SJSA1 (cell line): ENCODE measurements at regions not wholly inside any gene's neighbourhood (a gene's known extent, or its start where the extent isn't known, plus 50 kb on each side); places are given as distances from the start of the nearest gene placed in this dataset.
"Not testable (repeated sequence)": the region's sequence is repeated elsewhere in the genome, so short reads cannot be mapped to it uniquely, and the experiment has no call there.

Source experiments
- DNase-seq, 2 experiments: peaks; one replicate each; pipeline ENCODE4 v3.0.0-alpha.2; 2015 to 2020; ENCODE audit warnings: low spot score in 2 of 2, low read depth in 1 of 2
- H3K27ac ChIP-seq: fragments of 250-450 bp; sonication (Bioruptor Pico); 2 replicates; pipeline ENCODE4 v1.5.1; 2020; ENCODE audit warnings: mild to moderate bottlenecking, moderate library complexity
- H3K27me3 ChIP-seq: fragments of 250-450 bp; sonication (Bioruptor Pico); replicated peaks from 2 replicates; pipeline ENCODE4 v1.5.1; 2020; ENCODE audit warnings: mild to moderate bottlenecking, moderate library complexity
- H3K36me3 ChIP-seq: fragments of 250-450 bp; sonication (Bioruptor Pico); 2 replicates; pipeline ENCODE4 v1.5.1; 2020; ENCODE audit warnings: mild to moderate bottlenecking
- H3K4me1 ChIP-seq: fragments of 250-450 bp; sonication (Bioruptor Pico); replicated peaks from 2 replicates; pipeline ENCODE4 v1.6.1; 2021; ENCODE audit warnings: mild to moderate bottlenecking
- H3K4me3 ChIP-seq: fragments of 250-450 bp; sonication (Bioruptor Pico); 2 replicates; pipeline ENCODE4 v1.5.1; 2020; ENCODE audit warnings: mild to moderate bottlenecking
- H3K9me3 ChIP-seq: fragments of 250-450 bp; sonication (Bioruptor Pico); replicated peaks from 2 replicates; pipeline ENCODE4 v1.5.1; 2020; ENCODE audit warnings: mild to moderate bottlenecking

- H3K27ac ChIP-seq, result no peak overlapping the region
- H3K9me3 ChIP-seq, result no peaks in the 10 kb centered on the region
- no peak for DNase-seq
- H3K36me3 ChIP-seq, result no peaks in the 10 kb centered on the region
- H3K4me3 ChIP-seq, result no peak overlapping the region
- no peaks in the 10 kb centered on the region for H3K4me1 ChIP-seq
- H3K27me3 ChIP-seq, result no peaks in the 10 kb centered on the region
Observed at GRCh38 chr6:134628154-134628553, 310.2 kb upstream of the SGK1 start.

GRCh38 chr6:134627707-134628106 is 309.8 kb upstream of the SGK1 start:
- Histone ChIP-seq H3K4me1 (no peaks in the 10 kb centered on the region), H3K36me3 (no peaks in the 10 kb centered on the region), H3K27ac (no peak overlapping the region), H3K4me3 (no peak overlapping the region), H3K27me3 (no peaks in the 10 kb centered on the region), H3K9me3 (no peaks in the 10 kb centered on the region)
- no peak for DNase-seq

DNA sequence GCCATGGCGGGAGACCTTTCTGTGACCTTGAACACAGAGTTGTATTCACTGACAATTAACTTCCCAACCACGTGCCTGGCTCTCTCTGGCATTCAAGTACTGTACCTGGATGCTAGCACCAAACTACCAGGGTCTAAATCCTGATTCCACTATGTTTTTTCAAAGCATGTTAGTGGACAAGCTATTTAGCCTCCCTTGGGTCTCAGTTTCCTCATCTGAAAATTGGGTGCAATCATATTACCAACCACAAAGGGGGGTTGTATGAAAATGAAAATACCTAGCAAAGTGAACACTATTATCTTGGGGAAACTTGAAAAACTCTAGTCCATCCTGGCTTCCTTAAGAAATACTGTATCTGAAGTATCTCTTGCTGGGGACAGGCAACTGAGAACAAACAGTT is 308.7 kb upstream of the SGK1 start:
- Histone ChIP-seq H3K9me3 (no peaks in the 10 kb centered on the region), H3K27me3 (no peaks in the 10 kb centered on the region), H3K36me3 (no peaks in the 10 kb centered on the region), H3K4me1 (no peaks in the 10 kb centered on the region), H3K4me3 (no peak overlapping the region), H3K27ac (no peak overlapping the region)
- DNase-seq, result no peak

DNA sequence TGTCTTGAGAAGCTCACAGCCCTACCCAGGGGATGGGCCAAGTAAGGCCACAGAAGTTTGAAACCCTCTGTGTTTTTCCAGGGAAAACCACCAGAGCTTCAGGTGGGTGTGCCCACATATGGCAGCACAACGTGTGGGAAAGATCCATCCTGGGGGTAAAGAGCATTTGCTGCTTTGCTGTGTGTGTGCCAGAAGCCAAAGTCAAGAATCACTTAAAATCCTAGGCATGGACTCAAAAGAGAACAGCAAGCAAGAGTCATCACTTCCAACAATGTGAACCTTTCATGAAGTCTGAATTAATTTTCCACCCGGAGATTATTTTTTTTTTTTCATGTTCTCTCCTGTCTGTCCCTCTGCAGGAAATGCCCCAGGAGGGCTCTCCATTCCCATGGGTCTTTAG is 308.2 kb upstream of the SGK1 start:
- H3K4me3 ChIP-seq, result no peak overlapping the region
- no peak overlapping the region for H3K27ac ChIP-seq
- H3K36me3 ChIP-seq, result no peaks in the 10 kb centered on the region
- no peak for DNase-seq
- H3K27me3 ChIP-seq, result no peaks in the 10 kb centered on the region
- no peaks in the 10 kb centered on the region for H3K9me3 ChIP-seq
- H3K4me1 ChIP-seq, result no peaks in the 10 kb centered on the region

- H3K36me3 ChIP-seq, result no peaks in the 10 kb centered on the region
- no peak overlapping the region for H3K4me3 ChIP-seq
- H3K9me3 ChIP-seq, result no peaks in the 10 kb centered on the region
- H3K27me3 ChIP-seq, result no peaks in the 10 kb centered on the region
- DNase-seq, result no peak
- H3K27ac ChIP-seq, result no peak overlapping the region
- H3K4me1 ChIP-seq, result peaks cover 2% of the 10 kb centered on the region
Observed at GRCh38 chr6:134624781-134625180, 306.9 kb upstream of the SGK1 start.

GRCh38 chr6:134623401-134623800 is 305.5 kb upstream of the SGK1 start:
- H3K27me3 ChIP-seq, result no peaks in the 10 kb centered on the region
- DNase-seq, result no peak
- H3K27ac ChIP-seq, result no peak overlapping the region
- H3K4me1 ChIP-seq, result peaks cover 7% of the 10 kb centered on the region
- no peaks in the 10 kb centered on the region for H3K36me3 ChIP-seq
- H3K4me3 ChIP-seq, result no peak overlapping the region
- H3K9me3 ChIP-seq, result no peaks in the 10 kb centered on the region

DNA sequence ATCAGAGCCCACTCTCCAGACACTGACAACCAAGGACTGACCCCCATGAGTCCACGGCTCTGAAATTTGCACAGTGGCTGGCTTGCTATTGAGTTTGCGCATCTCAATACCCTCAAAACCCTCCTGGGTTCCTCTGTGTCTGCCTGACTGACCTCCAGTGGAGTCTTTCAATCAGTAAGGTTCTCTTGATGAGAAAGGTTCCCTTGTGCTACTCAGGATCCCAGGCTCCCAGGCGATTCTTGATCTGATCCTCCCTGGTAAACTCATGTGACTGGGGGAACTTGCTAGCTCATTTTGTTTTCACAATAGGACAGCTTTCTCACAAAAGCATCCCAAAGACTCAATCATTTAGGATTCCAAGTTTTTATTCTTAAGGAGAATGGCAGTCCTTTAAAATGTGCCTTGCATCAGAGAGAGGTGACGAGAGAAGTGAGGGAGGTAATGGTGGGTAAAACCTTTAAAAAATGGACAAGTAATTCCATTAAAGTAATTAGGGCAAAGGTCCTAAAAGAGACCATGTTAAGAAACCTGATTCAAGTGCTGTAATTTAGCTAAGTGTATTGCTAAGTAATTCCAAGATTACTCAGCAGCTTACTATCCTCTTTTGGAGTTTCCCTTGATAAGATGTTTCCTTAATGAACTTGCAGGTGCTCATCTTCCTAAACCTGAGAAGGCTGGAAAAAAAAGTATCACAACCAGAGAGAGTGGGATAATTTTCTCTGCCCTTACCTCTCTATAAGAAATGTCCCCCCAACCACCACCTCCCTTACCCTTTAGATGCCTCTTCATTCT is 304.7 kb upstream of the SGK1 start:
- H3K27me3 ChIP-seq, result no peaks in the 10 kb centered on the region
- H3K4me1 ChIP-seq, result peaks cover 7% of the 10 kb centered on the region
- no peak for DNase-seq
- H3K27ac ChIP-seq, result no peak overlapping the region
- H3K4me3 ChIP-seq, result no peak overlapping the region
- H3K36me3 ChIP-seq, result no peaks in the 10 kb centered on the region
- no peaks in the 10 kb centered on the region for H3K9me3 ChIP-seq

DNA sequence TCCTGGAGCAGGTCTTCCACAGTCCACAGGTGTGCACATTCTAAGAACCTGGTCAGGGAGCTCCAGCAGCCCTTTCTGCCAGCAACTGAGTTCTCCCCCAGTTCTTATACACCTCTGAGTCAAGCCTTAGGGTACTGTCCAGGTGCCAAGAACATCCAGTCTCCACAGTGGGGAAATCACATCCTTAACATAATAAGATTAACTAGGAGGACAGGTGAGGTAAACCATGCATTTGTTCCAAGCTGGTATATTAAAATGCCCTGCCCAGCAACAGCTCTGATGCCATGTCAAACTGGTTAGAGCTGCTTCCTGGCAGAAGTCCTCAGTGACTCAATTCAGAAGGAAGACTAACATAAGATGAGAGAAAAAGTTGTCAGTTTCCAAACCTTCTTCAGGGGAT is 303.9 kb upstream of the SGK1 start:
- H3K27me3 ChIP-seq, result no peaks in the 10 kb centered on the region
- H3K4me3 ChIP-seq, result no peak overlapping the region
- no peaks in the 10 kb centered on the region for H3K9me3 ChIP-seq
- H3K36me3 ChIP-seq, result no peaks in the 10 kb centered on the region
- H3K4me1 ChIP-seq, result peaks cover 7% of the 10 kb centered on the region
- no peak for DNase-seq
- no peak overlapping the region for H3K27ac ChIP-seq

- H3K4me1 ChIP-seq, result peaks cover 7% of the 10 kb centered on the region
- peak in 1 of 2 experiments; percentile 27 for DNase-seq
- H3K27me3 ChIP-seq, result no peaks in the 10 kb centered on the region
- no peak overlapping the region for H3K4me3 ChIP-seq
- no peak overlapping the region for H3K27ac ChIP-seq
- no peaks in the 10 kb centered on the region for H3K36me3 ChIP-seq
- H3K9me3 ChIP-seq, result no peaks in the 10 kb centered on the region
Observed at GRCh38 chr6:134619789-134620188, 301.9 kb upstream of the SGK1 start.

DNA sequence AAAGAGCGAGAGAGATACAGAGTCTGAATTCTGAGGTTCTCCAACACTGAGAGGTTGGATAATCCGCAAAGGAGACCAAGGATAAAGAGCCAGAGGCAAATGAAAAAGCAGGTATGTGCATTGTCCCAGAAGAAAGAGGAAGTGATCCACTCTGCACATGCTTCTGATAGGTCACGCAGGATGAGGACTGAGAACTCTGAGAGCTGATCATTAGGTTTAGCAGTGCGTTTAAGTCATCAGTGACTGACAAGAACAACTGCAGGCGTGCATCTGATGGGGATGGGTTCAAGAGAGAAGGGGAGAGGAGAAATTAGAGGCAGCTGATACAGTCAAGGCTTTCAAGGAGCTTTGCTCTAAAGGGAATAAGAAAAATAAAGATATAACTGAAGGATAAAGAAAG is 301.2 kb upstream of the SGK1 start:
- H3K9me3 ChIP-seq, result no peaks in the 10 kb centered on the region
- no peak overlapping the region for H3K27ac ChIP-seq
- no peak for DNase-seq
- no peak overlapping the region for H3K4me3 ChIP-seq
- no peaks in the 10 kb centered on the region for H3K27me3 ChIP-seq
- no peaks in the 10 kb centered on the region for H3K36me3 ChIP-seq
- H3K4me1 ChIP-seq, result peaks cover 7% of the 10 kb centered on the region

- no peak overlapping the region for H3K27ac ChIP-seq
- H3K36me3 ChIP-seq, result no peaks in the 10 kb centered on the region
- no peak overlapping the region for H3K4me3 ChIP-seq
- peaks cover 5% of the 10 kb centered on the region for H3K4me1 ChIP-seq
- DNase-seq, result no peak
- H3K27me3 ChIP-seq, result no peaks in the 10 kb centered on the region
- no peaks in the 10 kb centered on the region for H3K9me3 ChIP-seq
Observed at GRCh38 chr6:134614606-134615485, 296.9 kb upstream of the SGK1 start.

DNA sequence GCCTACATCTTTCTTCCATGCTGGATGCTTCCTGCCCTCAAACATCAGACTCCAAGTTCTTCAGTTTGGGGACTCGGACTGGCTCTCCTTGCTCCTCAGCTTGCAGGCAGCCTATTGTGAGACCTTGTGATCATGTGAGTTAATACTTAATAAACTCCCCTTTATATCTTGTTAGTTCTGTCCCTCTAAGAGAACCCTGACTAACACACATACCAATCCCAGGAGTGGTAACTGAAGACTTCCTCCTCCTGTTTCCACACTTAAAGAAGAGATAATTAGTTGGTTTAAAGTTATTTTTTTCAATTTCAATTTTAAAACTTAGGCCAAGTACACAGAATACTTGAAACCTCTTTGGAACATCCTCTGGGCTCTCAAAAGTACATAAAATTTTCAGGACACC is 294.2 kb upstream of the SGK1 start:
- DNase-seq, H3K9me3 ChIP-seq: not testable (repeated sequence)

GRCh38 chr6:134610411-134610810 is 292.5 kb upstream of the SGK1 start:
- Histone ChIP-seq H3K9me3 (no peaks in the 10 kb centered on the region), H3K4me1 (no peaks in the 10 kb centered on the region), H3K27ac (no peak overlapping the region), H3K4me3 (no peak overlapping the region), H3K27me3 (no peaks in the 10 kb centered on the region), H3K36me3 (no peaks in the 10 kb centered on the region)
- no peak for DNase-seq

More for the DNA sequence above, 294.2 kb upstream of the SGK1 start:
- H3K4me1 ChIP-seq, H3K27ac ChIP-seq, H3K27me3 ChIP-seq, H3K4me3 ChIP-seq, H3K36me3 ChIP-seq: not testable (repeated sequence)

DNA sequence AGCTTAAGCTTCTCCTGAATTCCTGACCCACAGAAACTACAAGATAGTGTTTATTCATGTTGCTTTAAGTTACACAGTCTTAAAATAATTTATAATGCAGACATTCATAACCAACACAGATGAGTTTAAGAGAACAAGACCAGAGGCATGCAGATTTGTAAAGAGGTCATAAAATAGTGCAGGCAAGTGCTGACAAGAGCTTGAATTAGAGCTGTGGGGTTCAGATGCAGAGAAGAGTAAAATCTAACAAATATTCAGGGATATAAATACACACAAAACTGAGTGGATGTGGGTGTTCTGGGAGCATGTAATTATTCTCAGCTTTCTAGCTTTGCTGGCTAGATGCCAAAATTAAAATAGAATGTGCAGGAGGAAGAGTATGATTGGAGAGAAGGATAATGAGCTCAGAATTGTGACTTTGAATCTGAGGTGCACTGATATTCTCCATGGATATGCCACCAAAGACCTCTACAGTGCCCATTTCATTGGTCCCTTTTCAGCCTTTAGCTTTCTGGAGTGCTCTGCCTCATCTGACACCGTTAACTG is 291.9 kb upstream of the SGK1 start:
- no peak for DNase-seq
- Histone ChIP-seq H3K36me3 (no peaks in the 10 kb centered on the region), H3K27ac (no peak overlapping the region), H3K4me1 (no peaks in the 10 kb centered on the region), H3K4me3 (no peak overlapping the region), H3K27me3 (no peaks in the 10 kb centered on the region), H3K9me3 (no peaks in the 10 kb centered on the region)
